H1 (cell line): ENCODE measurements at regions not wholly inside any gene's neighbourhood (a gene's known extent, or its start where the extent isn't known, plus 50 kb on each side); places are given as distances from the start of the nearest gene placed in this dataset.

Experiments used
- CTCF ChIA-PET: fragments of 300-600 bp; sonication (Branson Sonifier 250); formaldehyde crosslinking; loops from one replicate; lab custom pipeline; 2021; ENCODE audit not compliant: partially characterized antibody; lab: Charles Lee
- POLR2A ChIA-PET: fragments of 300-600 bp; sonication (Branson Sonifier 250); formaldehyde crosslinking; loops from one replicate; lab custom pipeline; 2021; ENCODE audit warnings: inconsistent platforms; ENCODE audit not compliant: partially characterized antibody; lab: Charles Lee
- DNase-seq, 2 experiments: peaks; one replicate each; pipeline versions ENCODE4 v3.0.0 to v3.0.0-alpha.2; 2010 to 2022; ENCODE audit warnings: low spot score in 2 of 2, low read depth in 1 of 2, mixed read lengths in 1 of 2
- FAIRE-seq: peaks from 2 replicates; lab custom pipeline; 2011; peaks lifted over from hg19 to GRCh38; lab: Jason Lieb, UNC
- H2AFZ ChIP-seq: 2 replicates; pipeline ENCODE4 v1.8.1; 2012; ENCODE audit warnings: low read length, inconsistent platforms
- H2AK5ac ChIP-seq: 2 replicates; pipeline ENCODE4 v1.6.1; 2013; ENCODE audit warnings: low read depth, low read length
- H2BK120ac ChIP-seq: replicated peaks from 2 replicates; pipeline ENCODE3; 2013; ENCODE audit warnings: low read depth, low read length, inconsistent platforms
- H2BK12ac ChIP-seq: 2 replicates; pipeline ENCODE4 v1.6.1; 2013; ENCODE audit warnings: low read depth, low read length
- H2BK15ac ChIP-seq: 2 replicates; pipeline ENCODE4 v1.6.1; 2013; ENCODE audit warnings: low read length
- H2BK20ac ChIP-seq: 2 replicates; pipeline ENCODE4 v1.6.1; 2013; ENCODE audit warnings: low read length
- H2BK5ac ChIP-seq: 2 replicates; pipeline ENCODE4 v1.6.1; 2013; ENCODE audit warnings: low read depth, low read length
- H3K14ac ChIP-seq: 2 replicates; pipeline ENCODE4 v1.6.1; 2013; ENCODE audit warnings: inconsistent platforms; ENCODE audit not compliant: insufficient read length
- H3K18ac ChIP-seq: 2 replicates; pipeline ENCODE4 v1.6.1; 2013; ENCODE audit warnings: low read length; ENCODE audit errors: extremely low read depth
- H3K23ac ChIP-seq: 2 replicates; pipeline ENCODE4 v1.6.1; 2013; ENCODE audit warnings: inconsistent platforms; ENCODE audit not compliant: insufficient read length
- H3K23me2 ChIP-seq: 2 replicates; pipeline ENCODE4 v1.6.1; 2013; ENCODE audit warnings: low read depth, low read length
- H3K27ac ChIP-seq: 2 replicates; pipeline ENCODE4 v1.6.1; 2011; ENCODE audit warnings: low read depth, low read length, inconsistent platforms
- H3K27me3 ChIP-seq, 4 experiments: replicated peaks in 1 of 4; 1 replicate in 1 of 4; 2 replicates in 3 of 4; pipeline versions ENCODE4 v1.6.1 to v1.8.1; 2011 to 2013; ENCODE audit warnings: low read length in 3 of 4, mild to moderate bottlenecking in 3 of 4, inconsistent platforms in 2 of 4, mixed read lengths in 2 of 4, moderate library complexity in 1 of 4; ENCODE audit not compliant: control insufficient read depth in 3 of 4, insufficient read depth in 3 of 4; ENCODE audit errors: extremely low read depth in 1 of 4
- H3K36me3 ChIP-seq, 4 experiments: 2 replicates each; pipeline versions ENCODE4 v1.6.1 to v1.8.1; 2011 to 2013; ENCODE audit warnings: mild to moderate bottlenecking in 4 of 4, low read length in 3 of 4, moderate library complexity in 2 of 4, control low read depth in 1 of 4, inconsistent platforms in 1 of 4; ENCODE audit not compliant: insufficient read depth in 4 of 4, control insufficient read depth in 2 of 4
- H3K4ac ChIP-seq: replicated peaks from 2 replicates; pipeline ENCODE3; 2013; ENCODE audit warnings: low read length, low read depth, mixed read lengths, inconsistent platforms; ENCODE audit not compliant: insufficient read length
- H3K4me1 ChIP-seq, 4 experiments: replicated peaks in 1 of 4; 1 replicate in 1 of 4; 2 replicates in 3 of 4; pipeline versions ENCODE4 v1.6.1 to v1.8.1; 2011 to 2013; ENCODE audit warnings: low read length in 3 of 4, inconsistent platforms in 2 of 4, mixed read lengths in 1 of 4; ENCODE audit not compliant: insufficient read depth in 4 of 4, control insufficient read depth in 3 of 4
- H3K4me2 ChIP-seq, 2 experiments: 2 replicates each; pipeline versions ENCODE4 v1.6.1 to v1.8.1; 2011 to 2013; ENCODE audit warnings: low read depth in 2 of 2, low read length in 2 of 2, control low read depth in 1 of 2, inconsistent platforms in 1 of 2, mild to moderate bottlenecking in 1 of 2; ENCODE audit not compliant: insufficient read depth in 1 of 2
- H3K4me3 ChIP-seq, 4 experiments: fragments of 200-600, 300-600 bp in 1 of 4; sonication (generic), shearing (Covaris generic), sonication (Bioruptor Twin) in 1 of 4; 2 replicates each; pipeline versions ENCODE4 v1.5.1 to v1.8.1; 2011 to 2016; ENCODE audit warnings: low read length in 4 of 4, low read depth in 3 of 4, control low read depth in 2 of 4, inconsistent platforms in 2 of 4, mild to moderate bottlenecking in 2 of 4, mixed read lengths in 1 of 4, moderate library complexity in 1 of 4; ENCODE audit not compliant: insufficient read depth in 2 of 4; ENCODE audit errors: extremely low read depth in 1 of 4
- H3K56ac ChIP-seq: replicated peaks from 2 replicates; pipeline ENCODE3; 2013; ENCODE audit warnings: low read depth, mild to moderate bottlenecking, mixed read lengths, low read length, inconsistent platforms; ENCODE audit not compliant: insufficient read length
- H3K79me1 ChIP-seq: 2 replicates; pipeline ENCODE4 v1.6.1; 2013; ENCODE audit warnings: low read depth, low read length, control low read depth
- H3K79me2 ChIP-seq, 2 experiments: 2 replicates each; pipeline versions ENCODE4 v1.6.1 to v1.8.1; 2012 to 2013; ENCODE audit warnings: low read length in 2 of 2, mild to moderate bottlenecking in 2 of 2, inconsistent platforms in 1 of 2; ENCODE audit not compliant: insufficient read depth in 2 of 2, control insufficient read depth in 1 of 2
- H3K9ac ChIP-seq, 4 experiments: replicated peaks in 1 of 4; 1 replicate in 1 of 4; 2 replicates in 3 of 4; pipeline versions ENCODE4 v1.6.1 to v1.8.1; 2011 to 2013; ENCODE audit warnings: low read depth in 3 of 4, low read length in 3 of 4, control low read depth in 2 of 4, mild to moderate bottlenecking in 2 of 4, moderate library complexity in 2 of 4, inconsistent platforms in 1 of 4; ENCODE audit errors: extremely low read depth in 1 of 4
- H3K9me3 ChIP-seq, 2 experiments: 2 replicates each; pipeline versions ENCODE4 v1.6.1 to v1.8.1; 2012 to 2013; ENCODE audit warnings: mild to moderate bottlenecking in 2 of 2, moderate library complexity in 2 of 2, control low read depth in 1 of 2, inconsistent platforms in 1 of 2, low read depth in 1 of 2, low read length in 1 of 2, mixed read lengths in 1 of 2; ENCODE audit not compliant: insufficient read depth in 2 of 2
- H4K20me1 ChIP-seq, 2 experiments: replicated peaks in 1 of 2; 2 replicates each; pipeline versions ENCODE3 to v1.8.1; 2011 to 2013; ENCODE audit warnings: inconsistent platforms in 2 of 2, low read length in 2 of 2, mild to moderate bottlenecking in 1 of 2; ENCODE audit not compliant: insufficient read depth in 2 of 2, control insufficient read depth in 1 of 2
- H4K5ac ChIP-seq: 2 replicates; pipeline ENCODE4 v1.6.1; 2013; ENCODE audit warnings: low read length, low read depth, mixed read lengths, inconsistent platforms; ENCODE audit not compliant: insufficient read length
- H4K8ac ChIP-seq: 2 replicates; pipeline ENCODE4 v1.8.0; 2013; ENCODE audit warnings: mild to moderate bottlenecking, moderate library complexity, low read length, inconsistent platforms; ENCODE audit not compliant: insufficient read depth; ENCODE audit errors: extremely low read depth
- H4K91ac ChIP-seq: replicated peaks from 2 replicates; pipeline ENCODE3; 2013; ENCODE audit warnings: low read length, mixed read lengths, inconsistent platforms; ENCODE audit not compliant: insufficient read length
- RAD21 ChIP-seq, 2 experiments: IDR thresholded peaks in 1 of 2; conservative IDR thresholded peaks in 1 of 2; 2 replicates each; pipeline ENCODE4 v1.6.1; 2011; ENCODE audit warnings: low read depth in 2 of 2, low read length in 2 of 2, improper control_type of control experiment in 1 of 2, inconsistent platforms in 1 of 2, mild to moderate bottlenecking in 1 of 2, moderate library complexity in 1 of 2
- TAF7 ChIP-seq: optimal IDR thresholded peaks from 2 replicates; pipeline ENCODE3; 2011; ENCODE audit warnings: low read depth, mild to moderate bottlenecking, inconsistent platforms, low read length, moderate library complexity, borderline replicate concordance
- WGBS, 2 experiments: shearing (Covaris generic) in 1 of 2; methylation state at CpG; one replicate each; pipeline versions ENCODE4 v1.1.6 to v1.1.7; 2013 to 2015; ENCODE audit warnings: low lambda C conversion rate in 2 of 2, mixed read lengths in 2 of 2, inconsistent platforms in 1 of 2, low coverage in 1 of 2, missing lambda C conversion rate in 1 of 2; ENCODE audit not compliant: insufficient replicate concordance in 2 of 2, insufficient coverage in 1 of 2, insufficient read length in 1 of 2; ENCODE audit errors: extremely low coverage in 1 of 2, missing lambda C conversion rate in 1 of 2; 5-methylcytosine and 5-hydroxymethylcytosine counted together

GRCh38 chr15:61509327-61509840 is 280.3 kb upstream of the RORA start:
- Histone ChIP-seq H2AFZ (no peak overlapping the region), H3K4me2 (no peak overlapping the region), H3K4me1 (peaks cover 0 to 3% (median 0%) of the 10 kb centered on the region in 4 experiments; a peak in 1 of 7 replicates), H3K14ac (no peak overlapping the region), H2BK20ac (no peak overlapping the region), H3K23me2 (no peaks in the 10 kb centered on the region; the same call in 1 of the 2 replicates), H3K79me2 (no peaks in the 10 kb centered on the region), H4K20me1 (no peaks in the 10 kb centered on the region), H2BK120ac (no peak overlapping the region), H3K9ac (no peak overlapping the region), H3K23ac (no peak overlapping the region), H3K9me3 (no peaks in the 10 kb centered on the region), H4K91ac (no peak overlapping the region), H3K36me3 (no peaks in the 10 kb centered on the region), H4K8ac (no peak overlapping the region), H3K18ac (no peak overlapping the region), H3K56ac (no peak overlapping the region), H4K5ac (no peak overlapping the region), H2BK15ac (no peak overlapping the region), H3K27me3 (no peaks in the 10 kb centered on the region), H2BK5ac (no peak overlapping the region), H3K4me3 (no peak overlapping the region), H2BK12ac (no peak overlapping the region), H3K79me1 (no peaks in the 10 kb centered on the region), H3K4ac (no peak overlapping the region), H3K27ac (no peak overlapping the region), H2AK5ac (no peak overlapping the region)
- 85% methylated on average over 7 of the region's 7 CpGs; no CpG with 5 or more reads in 1 of the 2 experiments for WGBS, 2 experiments
- POLR2A ChIA-PET: no interaction called here
- FAIRE-seq: no peak
- CTCF ChIA-PET: no interaction called here
- TF ChIP-seq RAD21 (IDR thresholded peaks at IDR 0.05 in 1 of 2, conservative IDR thresholded peaks at IDR 0.05 in 1 of 2; ENCODE audit: low read depth in 2 of 2, low read length in 2 of 2) (no peak), TAF7 (no peak)
- DNase-seq: no peak
